GM12878 (cell line): ENCODE measurements at regions not wholly inside any gene's neighbourhood (a gene's known extent, or its start where the extent isn't known, plus 50 kb on each side); places are given as distances from the start of the nearest gene placed in this dataset.

Experiments used
- ATAC-seq: fragments of 200-7000 bp; cut with Tn5 transposase; 3 replicates; pipeline ENCODE4 v1.9.1; 2020; ENCODE audit warnings: mild to moderate bottlenecking, moderate library complexity
- BruUV-seq: library from RNA; stranded (reverse); fragments of 400-500 nt; replicated peaks from 2 replicates; lab custom pipeline; 2021; lab: Mats Ljungman, UMichigan
- CTCF ChIA-PET: fragments of 300-600 bp; sonication (Branson Sonifier 250); formaldehyde crosslinking; extraction: SDS; loops from one replicate; lab custom pipeline; 2021; ENCODE audit warnings: inconsistent platforms; lab: Yijun Ruan, JAX
- POLR2A ChIA-PET: fragments of 350-600 bp; formaldehyde crosslinking; extraction: SDS; loops from one replicate; lab custom pipeline; 2021; ENCODE audit warnings: inconsistent platforms; lab: Charles Lee
- RAD21 ChIA-PET: fragments of 300-600 bp; sonication (Branson Sonifier 250); formaldehyde crosslinking; loops from one replicate; lab custom pipeline; 2023; ENCODE audit warnings: antibody characterized with exemption; ENCODE audit not compliant: unreplicated experiment; lab: Charles Lee
- SMC1A ChIA-PET: fragments of 300-600 bp; sonication (Branson Sonifier 250); formaldehyde crosslinking; loops from one replicate; lab custom pipeline; 2023; ENCODE audit not compliant: unreplicated experiment, uncharacterized antibody; lab: Charles Lee
- DNase-seq: peaks from one replicate; pipeline ENCODE4 v3.0.0-alpha.2; 2011; ENCODE audit warnings: low read depth, low spot score
- FAIRE-seq: peaks from 3 replicates; lab custom pipeline; 2011; peaks lifted over from hg19 to GRCh38; lab: Jason Lieb, UNC
- H2AFZ ChIP-seq: 2 replicates; pipeline ENCODE4 v1.6.0; 2011; ENCODE audit warnings: low read depth, low read length, control low read depth; ENCODE audit not compliant: control insufficient read depth
- H3K27ac ChIP-seq: 2 replicates; pipeline ENCODE4 v1.5.1; 2011; ENCODE audit warnings: control low read depth; ENCODE audit not compliant: control insufficient read depth, insufficient read depth
- H3K27me3 ChIP-seq, 2 experiments: replicated peaks in 1 of 2; 2 replicates each; pipeline versions ENCODE4 v1.6.0 to v1.6.1; 2011; ENCODE audit warnings: low read length in 1 of 2; ENCODE audit not compliant: control insufficient read depth in 2 of 2, insufficient read depth in 2 of 2
- H3K36me3 ChIP-seq, 2 experiments: 2 replicates each; pipeline ENCODE4 v1.5.1; 2011; ENCODE audit warnings: low read length in 1 of 2; ENCODE audit not compliant: control insufficient read depth in 2 of 2, insufficient read depth in 2 of 2
- H3K4me1 ChIP-seq: 2 replicates; pipeline ENCODE4 v1.6.1; 2011; ENCODE audit warnings: mild to moderate bottlenecking, low read length, moderate library complexity, mixed read lengths; ENCODE audit not compliant: control insufficient read depth, insufficient read depth
- H3K4me2 ChIP-seq: 2 replicates; pipeline ENCODE4 v1.6.0; 2011; ENCODE audit warnings: control low read depth; ENCODE audit not compliant: control insufficient read depth, insufficient read depth
- H3K4me3 ChIP-seq: fragments of 200-600 bp; sonication (generic); 2 replicates; pipeline ENCODE4 v1.5.1; 2016
- H3K79me2 ChIP-seq: 2 replicates; pipeline ENCODE4 v1.6.0; 2011; ENCODE audit warnings: low read length; ENCODE audit not compliant: control insufficient read depth, insufficient read depth
- H3K9ac ChIP-seq: 2 replicates; pipeline ENCODE4 v1.8.0; 2011; ENCODE audit warnings: low read length, control low read depth, mixed read lengths; ENCODE audit not compliant: control insufficient read depth, insufficient read depth
- H3K9me3 ChIP-seq: replicated peaks from 3 replicates; pipeline ENCODE4 v1.5.1; 2011; ENCODE audit warnings: mild to moderate bottlenecking, low read length; ENCODE audit not compliant: control insufficient read depth, insufficient read depth
- H4K20me1 ChIP-seq: 2 replicates; pipeline ENCODE4 v1.6.0; 2011; ENCODE audit not compliant: control insufficient read depth, insufficient read depth
- CBFB ChIP-seq: IDR thresholded peaks from 2 replicates; pipeline ENCODE4 v1.6.1; 2016; ENCODE audit warnings: antibody characterized with exemption, low read depth
- CHD1 ChIP-seq: IDR thresholded peaks from 2 replicates; pipeline ENCODE4 v1.6.1; 2012; ENCODE audit warnings: low read depth, low read length, improper control_type of control experiment
- DPF2 ChIP-seq: fragments of 450-650 bp; IDR thresholded peaks from 2 replicates; pipeline ENCODE4 v1.6.1; 2017; ENCODE audit warnings: mild to moderate bottlenecking
- EED ChIP-seq: sonication (generic); IDR thresholded peaks from 2 replicates; pipeline ENCODE4 v1.6.1; 2016; ENCODE audit warnings: antibody characterized with exemption, low read depth
- FOXK2 ChIP-seq: fragments of 450-650 bp; IDR thresholded peaks from 2 replicates; pipeline ENCODE4 v1.6.1; 2017; ENCODE audit warnings: mild to moderate bottlenecking, moderate library complexity
- MEF2B ChIP-seq: fragments of 450-650 bp; IDR thresholded peaks from 2 replicates; pipeline ENCODE4 v1.6.1; 2018; ENCODE audit warnings: mild to moderate bottlenecking, moderate library complexity; ENCODE audit not compliant: partially characterized antibody, poor library complexity, severe bottlenecking
- POLR2AphosphoS5 ChIP-seq: IDR thresholded peaks from 2 replicates; pipeline ENCODE4 v1.6.1; 2011; ENCODE audit warnings: mild to moderate bottlenecking, low read length, inconsistent platforms
- RAD21 ChIP-seq: IDR thresholded peaks from 2 replicates; pipeline ENCODE4 v1.6.1; 2011; ENCODE audit warnings: mild to moderate bottlenecking, low read depth, low read length, moderate library complexity; ENCODE audit not compliant: insufficient read depth
- SIX5 ChIP-seq: IDR thresholded peaks from 2 replicates; pipeline ENCODE4 v1.6.1; 2011; ENCODE audit warnings: mild to moderate bottlenecking, low read depth, low read length, moderate library complexity; ENCODE audit not compliant: severe bottlenecking
- SMC3 ChIP-seq: IDR thresholded peaks from 2 replicates; pipeline ENCODE4 v1.6.1; 2011; ENCODE audit warnings: low read length, improper control_type of control experiment, borderline replicate concordance
- SRF ChIP-seq, 2 experiments: IDR thresholded peaks; 2 replicates each; pipeline ENCODE4 v1.6.1; 2011; ENCODE audit warnings: low read depth in 2 of 2, low read length in 2 of 2, mild to moderate bottlenecking in 1 of 2, moderate library complexity in 1 of 2
- TCF7 ChIP-seq: IDR thresholded peaks from 2 replicates; pipeline ENCODE4 v1.6.1; 2014; ENCODE audit warnings: antibody characterized with exemption, borderline replicate concordance
- USF1 ChIP-seq: IDR thresholded peaks from 2 replicates; pipeline ENCODE4 v1.6.1; 2011; ENCODE audit warnings: borderline replicate concordance, low read depth, mild to moderate bottlenecking, moderate library complexity, mixed read lengths, low read length; ENCODE audit not compliant: insufficient read depth; ENCODE audit errors: extremely low read length
- ZBTB33 ChIP-seq: fragments of 450-650 bp; IDR thresholded peaks from 2 replicates; pipeline ENCODE4 v1.6.1; 2017; ENCODE audit warnings: mild to moderate bottlenecking
- ZNF24 ChIP-seq: fragments of 450-650 bp; IDR thresholded peaks from 2 replicates; pipeline ENCODE4 v1.6.1; 2017; ENCODE audit warnings: antibody characterized with exemption, mild to moderate bottlenecking
- ZZZ3 ChIP-seq: IDR thresholded peaks from 2 replicates; pipeline ENCODE4 v1.6.1; 2011; ENCODE audit warnings: low read depth; ENCODE audit not compliant: control insufficient read depth, insufficient read length
- WGBS: methylation state at CpG from one replicate; pipeline ENCODE4 v1.1.6; 2016; ENCODE audit warnings: low lambda C conversion rate; ENCODE audit not compliant: insufficient replicate concordance, insufficient coverage; ENCODE audit errors: missing lambda C conversion rate; 5-methylcytosine and 5-hydroxymethylcytosine counted together
- in situ Hi-C: fragments of 300-500 bp; cut with MboI; formaldehyde crosslinking; loops from 9 replicates; pipeline ENCODE4 v1.14.3; 2018; ENCODE audit warnings: mixed read lengths
- intact Hi-C: fragments of 100-400 bp; cut with micrococcal nuclease; formaldehyde crosslinking; loops from one replicate; pipeline ENCODE4 v1.14.2; 2022; ENCODE audit not compliant: unreplicated experiment

GRCh38 chr3:14016900-14017475 lies 107.7 kb downstream of the CHCHD4 start:
- POLR2A ChIA-PET: no interaction called here
- no peak overlapping the region for H3K4me2 ChIP-seq

More at GRCh38 chr3:14016900-14017475, 107.7 kb downstream of the CHCHD4 start:
- RAD21 ChIA-PET: no interaction called here
- SMC1A ChIA-PET: interaction anchor here (0.6 kb wide), 1 partner anchor 9 kb away, joined by 3 read pairs; no protein-coding TSS in a partner anchor
- H3K4me3 ChIP-seq: no peak overlapping the region
- no peak overlapping the region for H3K27ac ChIP-seq
- CTCF ChIA-PET: interaction anchor here (0.7 kb wide), 1 partner anchor 400 kb away, joined by 3 read pairs; no protein-coding TSS in a partner anchor
- no peaks in the 10 kb centered on the region for H3K27me3 ChIP-seq
- H3K79me2 ChIP-seq: no peaks in the 10 kb centered on the region
- H4K20me1 ChIP-seq: no peaks in the 10 kb centered on the region
- H3K36me3 ChIP-seq: no peaks in the 10 kb centered on the region
- DNase-seq: no peak
- H2AFZ ChIP-seq: no peak overlapping the region
- H3K9ac ChIP-seq: no peak overlapping the region
- intact Hi-C loops: no loop called here
- no peak for TF ChIP-seq SMC3
- no peak for TF ChIP-seq CBFB
- no peak for TF ChIP-seq ZZZ3
- no peak for TF ChIP-seq RAD21
- TF ChIP-seq DPF2: no peak
- no peak for TF ChIP-seq ZNF24
- no peak for TF ChIP-seq SRF (IDR thresholded peaks at IDR 0.05; ENCODE audit: low read depth in 2 of 2, low read length in 2 of 2)
- no peak for TF ChIP-seq USF1
- no peak for TF ChIP-seq TCF7
- TF ChIP-seq MEF2B: no peak
- TF ChIP-seq FOXK2: no peak
- no peak for TF ChIP-seq SIX5
- no peak for TF ChIP-seq EED
- TF ChIP-seq POLR2AphosphoS5: no peak
- TF ChIP-seq ZBTB33: no peak
- TF ChIP-seq CHD1: no peak
- TF ChIP-seq, all 136 proteins: peak for 0
- no TSS peak for BruUV-seq
- ATAC-seq (no peak), FAIRE-seq (no peak)
- in situ Hi-C loops: no loop called here
- Histone ChIP-seq H3K9me3 (no peaks in the 10 kb centered on the region), H3K4me1 (no peaks in the 10 kb centered on the region)
- 74% methylated on average over 8 of the region's 8 CpGs for WGBS
